ENCODE measurements at regions not wholly inside any gene's neighbourhood (a gene's known extent, or its start where the extent isn't known, plus 50 kb on each side); places are given as distances from the start of the nearest gene placed in this dataset.

DNA sequence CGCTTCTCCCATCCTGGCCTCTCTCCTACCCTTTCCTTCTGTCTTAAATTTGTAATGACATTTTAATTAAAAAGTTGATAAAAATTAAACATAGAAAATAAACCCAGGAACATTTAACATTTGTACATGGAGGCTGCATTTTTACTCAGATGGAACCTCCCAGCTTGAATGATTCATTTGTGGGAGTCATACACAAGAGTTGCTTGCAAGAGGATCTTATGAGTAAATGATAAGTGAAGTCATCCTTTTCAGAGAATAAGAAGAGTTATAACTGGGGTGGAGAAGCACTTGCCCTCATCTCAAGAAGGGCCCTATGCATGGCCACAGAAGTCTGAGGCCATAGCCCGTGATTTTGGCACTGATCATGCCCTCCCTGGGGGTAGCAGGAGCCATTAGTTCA is 482.9 kb upstream of the BOD1L1 start:
- intact Hi-C loops (cut with DNase I), result no loop called here
- TF ChIP-seq EP300 (IDR thresholded peaks at IDR 0.05) (no peak), POLR2AphosphoS5 (IDR thresholded peaks at IDR 0.05) (no peak), POLR2A (IDR thresholded peaks at IDR 0.05; ENCODE audit: low read depth) (no peak)
- TF ChIP-seq, protein P1, sequence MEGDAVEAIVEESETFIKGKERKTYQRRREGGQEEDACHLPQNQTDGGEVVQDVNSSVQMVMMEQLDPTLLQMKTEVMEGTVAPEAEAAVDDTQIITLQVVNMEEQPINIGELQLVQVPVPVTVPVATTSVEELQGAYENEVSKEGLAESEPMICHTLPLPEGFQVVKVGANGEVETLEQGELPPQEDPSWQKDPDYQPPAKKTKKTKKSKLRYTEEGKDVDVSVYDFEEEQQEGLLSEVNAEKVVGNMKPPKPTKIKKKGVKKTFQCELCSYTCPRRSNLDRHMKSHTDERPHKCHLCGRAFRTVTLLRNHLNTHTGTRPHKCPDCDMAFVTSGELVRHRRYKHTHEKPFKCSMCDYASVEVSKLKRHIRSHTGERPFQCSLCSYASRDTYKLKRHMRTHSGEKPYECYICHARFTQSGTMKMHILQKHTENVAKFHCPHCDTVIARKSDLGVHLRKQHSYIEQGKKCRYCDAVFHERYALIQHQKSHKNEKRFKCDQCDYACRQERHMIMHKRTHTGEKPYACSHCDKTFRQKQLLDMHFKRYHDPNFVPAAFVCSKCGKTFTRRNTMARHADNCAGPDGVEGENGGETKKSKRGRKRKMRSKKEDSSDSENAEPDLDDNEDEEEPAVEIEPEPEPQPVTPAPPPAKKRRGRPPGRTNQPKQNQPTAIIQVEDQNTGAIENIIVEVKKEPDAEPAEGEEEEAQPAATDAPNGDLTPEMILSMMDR (IDR thresholded peaks at IDR 0.05), result no peak
- Histone ChIP-seq H3K36me3 (no peaks in the 10 kb centered on the region), H3K4me1 (no peaks in the 10 kb centered on the region), H3K27ac (replicated peaks in 1 of 4) (no peak overlapping the region), H3K9me3 (peaks cover 0 to 11% (median 8%) of the 10 kb centered on the region in 4 donors), H3K4me3 (no peak overlapping the region), H3K27me3 (no peaks in the 10 kb centered on the region)
- DNase-seq (ENCODE audit: extremely low spot score), result no peak
- 82% methylated on average over 2 of the region's 2 CpGs for WGBS

DNA sequence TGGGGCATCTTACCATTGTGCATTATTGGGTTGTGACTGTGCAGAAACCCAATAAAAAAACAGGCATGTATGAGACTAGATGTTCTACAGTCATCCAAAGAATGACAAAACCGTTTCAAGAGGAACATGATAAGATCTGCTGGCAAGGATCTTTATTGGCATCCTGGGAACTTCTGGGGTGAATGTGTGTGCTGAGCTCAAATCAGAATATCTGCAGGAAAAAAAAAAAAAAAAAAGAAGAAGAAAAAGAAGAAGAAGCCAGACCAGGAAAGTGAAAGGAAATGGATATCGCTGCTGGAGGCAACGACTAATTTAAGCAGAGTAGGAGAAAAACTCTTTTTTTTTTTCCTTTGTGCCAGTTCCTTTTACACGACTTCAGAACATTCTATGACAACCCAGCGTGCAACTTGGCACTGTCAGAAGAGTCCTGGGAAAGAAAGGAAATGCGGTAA is 484.2 kb upstream of the BOD1L1 start:
- DNase-seq (ENCODE audit: extremely low spot score), result no peak
- Histone ChIP-seq H3K36me3 (no peaks in the 10 kb centered on the region), H3K27me3 (no peaks in the 10 kb centered on the region), H3K9me3 (peaks cover 0 to 9% (median 7%) of the 10 kb centered on the region in 4 donors), H3K4me1 (no peaks in the 10 kb centered on the region), H3K27ac (replicated peaks in 1 of 4) (no peak overlapping the region), H3K4me3 (no peak overlapping the region)
- WGBS, result 58% methylated on average over 6 of the region's 6 CpGs
- intact Hi-C loops (cut with DNase I), result no loop called here
- TF ChIP-seq POLR2A (IDR thresholded peaks at IDR 0.05; ENCODE audit: low read depth) (no peak), POLR2AphosphoS5 (IDR thresholded peaks at IDR 0.05) (no peak), EP300 (IDR thresholded peaks at IDR 0.05) (no peak)
- TF ChIP-seq, protein P1 (IDR thresholded peaks at IDR 0.05), result no peak

GRCh38 chr4:14115106-14115505 is 487.6 kb upstream of the BOD1L1 start:
- H3K27me3 ChIP-seq, result no peaks in the 10 kb centered on the region
- 100% methylated on average over 1 of the region's 1 CpG for WGBS
- H3K4me1 ChIP-seq, result no peaks in the 10 kb centered on the region
- no peak for TF ChIP-seq EP300 (IDR thresholded peaks at IDR 0.05)
- H3K36me3 ChIP-seq, result no peaks in the 10 kb centered on the region
- H3K27ac ChIP-seq (replicated peaks in 1 of 4), result no peak overlapping the region
- no peaks in the 10 kb centered on the region for H3K9me3 ChIP-seq
- DNase-seq (ENCODE audit: extremely low spot score), result no peak
- intact Hi-C loops (cut with DNase I), result no loop called here
- H3K4me3 ChIP-seq, result no peak overlapping the region

DNA sequence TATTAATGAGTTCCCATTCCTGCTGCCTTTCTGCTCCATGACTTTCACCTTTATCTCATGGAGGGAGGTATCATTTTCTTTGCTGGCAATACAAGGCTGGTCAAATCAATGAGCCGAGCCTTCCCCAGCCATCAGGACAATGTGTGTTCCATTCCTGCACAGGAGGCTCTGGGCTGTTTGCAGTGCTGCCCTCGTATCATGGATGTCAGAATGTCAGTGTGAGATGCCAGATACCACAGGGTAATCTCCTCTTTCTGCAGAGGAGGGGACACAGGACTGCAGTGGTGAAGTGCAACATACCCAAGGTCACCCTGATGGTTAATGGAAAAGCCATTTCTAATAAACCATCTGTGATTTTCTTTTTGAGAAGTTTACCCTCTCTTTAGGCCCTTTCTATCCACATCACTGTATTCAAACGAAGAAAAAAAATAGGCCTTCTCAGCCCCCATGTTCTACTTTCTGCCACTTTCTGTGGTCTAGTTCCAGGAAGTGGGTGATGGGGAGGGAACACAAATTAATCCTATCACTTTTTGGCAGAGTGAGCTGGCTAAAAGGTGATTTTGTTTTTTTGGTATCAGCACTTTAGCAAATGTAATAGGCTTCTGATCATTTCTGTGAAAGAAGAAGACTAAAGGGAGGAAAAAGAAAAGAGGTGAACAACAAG is 490.2 kb upstream of the BOD1L1 start:
- DNase-seq (ENCODE audit: extremely low spot score), result no peak
- H3K36me3 ChIP-seq, result no peaks in the 10 kb centered on the region
- 57% methylated on average over 3 of the region's 3 CpGs for WGBS
- H3K27ac ChIP-seq (replicated peaks in 1 of 4), result no peak overlapping the region
- intact Hi-C loops (cut with DNase I), result no loop called here
- H3K4me3 ChIP-seq, result no peak overlapping the region
- H3K9me3 ChIP-seq, result no peaks in the 10 kb centered on the region
- H3K4me1 ChIP-seq, result no peaks in the 10 kb centered on the region
- TF ChIP-seq, protein P1 (IDR thresholded peaks at IDR 0.05), result no peak
- TF ChIP-seq POLR2A (IDR thresholded peaks at IDR 0.05; ENCODE audit: low read depth) (no peak), POLR2AphosphoS5 (IDR thresholded peaks at IDR 0.05) (no peak), EP300 (IDR thresholded peaks at IDR 0.05) (no peak)
- H3K27me3 ChIP-seq, result no peaks in the 10 kb centered on the region

GRCh38 chr4:14124816-14125215 is 497.3 kb upstream of the BOD1L1 start:
- intact Hi-C loops (cut with DNase I), result no loop called here
- DNase-seq (ENCODE audit: extremely low spot score), result no peak
- Histone ChIP-seq H3K4me3 (no peak overlapping the region), H3K27me3 (no peaks in the 10 kb centered on the region), H3K27ac (replicated peaks in 1 of 4) (no peak overlapping the region), H3K9me3 (no peaks in the 10 kb centered on the region), H3K4me1 (no peaks in the 10 kb centered on the region), H3K36me3 (no peaks in the 10 kb centered on the region)
- TF ChIP-seq POLR2A (IDR thresholded peaks at IDR 0.05; ENCODE audit: low read depth), result no peak
- TF ChIP-seq, protein P1 (IDR thresholded peaks at IDR 0.05), result no peak
- TF ChIP-seq EP300 (IDR thresholded peaks at IDR 0.05), result no peak
- no peak for TF ChIP-seq POLR2AphosphoS5 (IDR thresholded peaks at IDR 0.05)
- 66% methylated on average over 2 of the region's 2 CpGs for WGBS

Data from esophagus muscularis mucosa (tissue), 4 donors.